Upper lobe of right lung (tissue), 1 donor: ENCODE measurements at regions not wholly inside any gene's neighbourhood (a gene's known extent, or its start where the extent isn't known, plus 50 kb on each side); places are given as distances from the start of the nearest gene placed in this dataset.
"Not testable (repeated sequence)": the region's sequence is repeated elsewhere in the genome, so short reads cannot be mapped to it uniquely, and the experiment has no call there.

Source experiments
- ATAC-seq: fragments of 200-7000 bp; cut with Tn5 transposase; one replicate; pipeline ENCODE4 v1.9.1; 2020; ENCODE audit warnings: mild to moderate bottlenecking, moderate library complexity
- DNase-seq: peaks from one replicate; pipeline ENCODE4 v3.0.0-alpha.2; 2020
- H3K27ac ChIP-seq: fragments of 200-600 bp; one replicate; pipeline ENCODE4 v1.8.0; 2022
- H3K27me3 ChIP-seq: fragments of 200-600 bp; one replicate; pipeline ENCODE4 v1.8.0; 2022; ENCODE audit warnings: mild to moderate bottlenecking
- H3K36me3 ChIP-seq: fragments of 200-600 bp; one replicate; pipeline ENCODE4 v1.8.0; 2022
- H3K4me1 ChIP-seq: fragments of 200-600 bp; one replicate; pipeline ENCODE4 v1.8.0; 2022
- H3K4me3 ChIP-seq: fragments of 200-600 bp; one replicate; pipeline ENCODE4 v1.8.0; 2022; ENCODE audit warnings: mild to moderate bottlenecking
- H3K9me3 ChIP-seq: fragments of 200-600 bp; one replicate; pipeline ENCODE4 v1.8.0; 2022
- intact Hi-C: fragments of 100-400 bp; cut with DNase I; formaldehyde crosslinking; loops from one replicate; pipeline ENCODE4 v1.11.0; 2022
- TF ChIP-seq, protein P1 (sequence below): fragments of 200-600 bp; IDR thresholded peaks from one replicate; pipeline ENCODE4 v1.8.0; 2022; ENCODE audit warnings: antibody characterized with exemption
- donor health status: DM: no; HTN: yes; CAD: no; lungs with severe emphysema.

DNA sequence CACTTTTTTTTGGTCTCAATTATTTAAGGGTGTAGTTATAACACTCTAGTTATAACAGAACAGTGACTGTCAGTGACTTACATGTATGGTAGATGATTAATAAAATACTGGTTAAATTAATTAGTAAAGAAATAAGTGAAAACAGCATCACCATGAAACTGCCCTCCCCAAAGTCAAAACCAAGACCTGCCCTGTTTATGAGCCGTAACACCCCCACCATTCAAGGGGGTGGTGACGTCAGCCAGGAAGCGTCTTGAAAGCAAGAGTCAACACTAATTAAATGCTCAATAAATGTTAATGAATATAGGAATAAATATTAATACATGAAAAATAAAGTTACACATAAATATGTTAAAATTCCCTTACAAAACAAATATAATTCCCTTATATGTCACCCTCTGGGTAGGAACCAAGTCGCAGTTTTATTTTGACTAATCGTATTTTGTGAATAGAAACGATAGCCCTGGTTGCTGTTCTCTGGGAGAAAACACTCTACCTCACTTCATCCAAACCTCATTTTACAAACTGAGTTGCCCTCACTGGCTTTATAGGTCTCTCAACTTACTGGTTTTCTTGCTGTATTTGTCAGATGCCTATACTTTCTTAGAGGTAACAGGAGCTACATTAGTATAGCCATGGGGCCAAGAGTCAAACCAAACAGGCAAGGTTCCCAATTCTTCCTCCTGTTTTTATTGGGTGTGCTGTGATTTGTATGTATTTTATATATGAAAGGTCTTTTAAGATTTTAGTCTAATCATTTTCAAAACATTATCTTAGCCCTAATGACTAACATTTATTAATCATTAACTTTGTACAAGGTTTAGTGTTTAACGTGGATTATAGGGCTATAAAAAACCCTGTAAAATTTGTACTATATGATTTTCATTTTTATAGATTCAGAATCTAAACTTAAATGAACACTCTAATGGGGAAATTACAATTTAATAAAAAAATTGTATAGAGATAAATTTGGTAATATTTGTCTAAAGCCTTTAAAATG lies 227.9 kb upstream of the IRAK1BP1 start:
- H3K27me3 ChIP-seq, result no peaks in the 10 kb centered on the region
- no peaks in the 10 kb centered on the region for H3K9me3 ChIP-seq
- DNase-seq, result no peak
- TF ChIP-seq, protein P1, sequence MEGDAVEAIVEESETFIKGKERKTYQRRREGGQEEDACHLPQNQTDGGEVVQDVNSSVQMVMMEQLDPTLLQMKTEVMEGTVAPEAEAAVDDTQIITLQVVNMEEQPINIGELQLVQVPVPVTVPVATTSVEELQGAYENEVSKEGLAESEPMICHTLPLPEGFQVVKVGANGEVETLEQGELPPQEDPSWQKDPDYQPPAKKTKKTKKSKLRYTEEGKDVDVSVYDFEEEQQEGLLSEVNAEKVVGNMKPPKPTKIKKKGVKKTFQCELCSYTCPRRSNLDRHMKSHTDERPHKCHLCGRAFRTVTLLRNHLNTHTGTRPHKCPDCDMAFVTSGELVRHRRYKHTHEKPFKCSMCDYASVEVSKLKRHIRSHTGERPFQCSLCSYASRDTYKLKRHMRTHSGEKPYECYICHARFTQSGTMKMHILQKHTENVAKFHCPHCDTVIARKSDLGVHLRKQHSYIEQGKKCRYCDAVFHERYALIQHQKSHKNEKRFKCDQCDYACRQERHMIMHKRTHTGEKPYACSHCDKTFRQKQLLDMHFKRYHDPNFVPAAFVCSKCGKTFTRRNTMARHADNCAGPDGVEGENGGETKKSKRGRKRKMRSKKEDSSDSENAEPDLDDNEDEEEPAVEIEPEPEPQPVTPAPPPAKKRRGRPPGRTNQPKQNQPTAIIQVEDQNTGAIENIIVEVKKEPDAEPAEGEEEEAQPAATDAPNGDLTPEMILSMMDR, result no peak
- no peak overlapping the region for H3K4me3 ChIP-seq
- H3K4me1 ChIP-seq, result no peaks in the 10 kb centered on the region
- H3K27ac ChIP-seq, result no peak overlapping the region
- ATAC-seq, result no peak
- H3K36me3 ChIP-seq, result no peaks in the 10 kb centered on the region
- intact Hi-C loops, result no loop called here

DNA sequence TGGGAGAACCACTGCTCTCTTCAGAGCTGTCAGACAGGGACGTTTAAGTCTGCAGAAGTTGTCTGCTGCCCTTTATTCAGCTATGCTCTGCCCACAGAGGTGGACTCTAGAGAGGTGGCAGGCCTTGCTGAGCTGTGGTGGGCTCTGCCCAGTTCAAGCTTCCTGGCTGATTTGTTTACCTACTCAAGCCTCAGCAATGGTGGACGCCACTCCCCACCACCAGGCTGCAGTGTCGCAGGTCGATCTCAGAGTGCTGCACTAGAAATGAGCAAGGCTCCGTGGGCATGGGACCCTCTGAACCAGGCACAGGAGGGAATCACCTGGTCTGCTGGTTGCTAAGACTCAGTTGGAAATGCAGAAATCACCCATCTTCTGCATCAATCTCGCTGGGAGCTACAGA lies 223.4 kb upstream of the IRAK1BP1 start:
- ATAC-seq, H3K27me3 ChIP-seq, H3K4me1 ChIP-seq, DNase-seq, H3K9me3 ChIP-seq, H3K27ac ChIP-seq, H3K36me3 ChIP-seq, H3K4me3 ChIP-seq, intact Hi-C loops: not testable (repeated sequence)

DNA sequence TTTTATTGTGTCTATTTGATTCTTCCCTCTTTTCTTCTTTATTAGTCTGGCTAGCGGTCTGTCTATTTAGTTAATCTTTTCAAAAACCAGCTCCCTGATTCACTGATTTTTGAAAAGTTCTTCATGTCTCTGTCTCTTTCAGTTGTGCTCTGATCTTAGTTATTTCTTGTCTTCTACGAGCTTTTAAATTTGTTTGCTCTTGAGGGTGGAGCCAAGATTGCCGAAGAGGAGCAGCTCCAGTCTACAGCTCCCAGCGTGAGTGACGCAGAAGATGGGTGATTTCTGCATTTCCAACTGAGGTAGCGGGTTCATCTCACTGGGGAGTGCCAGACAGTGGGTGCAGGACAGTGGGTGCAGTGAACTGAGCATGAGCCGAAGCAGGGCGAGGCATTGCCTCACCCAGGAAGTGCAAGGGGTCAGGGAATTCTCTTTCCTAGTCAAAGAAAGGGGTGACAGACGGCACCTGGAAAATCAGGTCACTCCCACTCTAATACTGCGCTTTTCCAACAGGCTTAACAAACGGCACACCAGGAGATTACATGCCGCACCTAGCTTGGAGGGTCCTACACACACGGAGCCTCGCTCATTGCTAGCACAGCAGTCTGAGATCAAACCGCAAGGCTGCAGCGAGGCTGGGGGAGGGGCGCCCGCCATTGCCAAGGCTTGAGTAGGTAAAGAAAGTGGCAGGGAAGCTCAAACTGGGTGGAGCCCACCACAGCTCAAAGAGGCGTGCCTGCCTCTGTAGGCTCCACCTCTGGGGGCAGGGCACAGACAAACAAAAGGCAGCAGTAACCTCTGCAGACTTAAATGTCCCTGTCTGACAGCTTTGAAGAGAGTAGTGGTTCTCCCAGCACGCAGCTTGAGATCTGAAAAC lies 220.6 kb upstream of the IRAK1BP1 start:
- H3K27ac ChIP-seq, H3K36me3 ChIP-seq, H3K4me3 ChIP-seq, intact Hi-C loops, H3K9me3 ChIP-seq, ATAC-seq, H3K4me1 ChIP-seq, H3K27me3 ChIP-seq, DNase-seq: not testable (repeated sequence)

DNA sequence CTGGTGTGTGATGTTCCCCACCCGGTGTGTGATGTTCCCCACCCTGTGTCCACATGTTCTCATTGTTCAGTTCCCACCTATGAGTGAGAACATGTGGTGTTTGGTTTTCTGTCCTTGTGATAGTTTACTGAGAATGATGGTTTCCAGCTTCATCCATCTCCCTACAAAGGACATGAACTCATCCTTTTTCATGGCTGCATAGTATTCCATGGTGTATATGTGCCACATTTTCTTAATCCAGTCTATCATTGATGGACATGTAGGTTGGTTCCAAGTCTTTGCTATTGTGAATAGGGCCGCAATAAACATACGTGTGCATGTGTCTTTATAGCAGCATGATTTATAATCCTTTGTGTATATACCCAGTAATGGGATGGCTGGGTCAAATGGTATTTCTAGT lies 201.5 kb upstream of the IRAK1BP1 start:
- H3K27me3 ChIP-seq, ATAC-seq, intact Hi-C loops, H3K4me3 ChIP-seq, H3K9me3 ChIP-seq, DNase-seq, H3K36me3 ChIP-seq, H3K27ac ChIP-seq, H3K4me1 ChIP-seq: not testable (repeated sequence)

DNA sequence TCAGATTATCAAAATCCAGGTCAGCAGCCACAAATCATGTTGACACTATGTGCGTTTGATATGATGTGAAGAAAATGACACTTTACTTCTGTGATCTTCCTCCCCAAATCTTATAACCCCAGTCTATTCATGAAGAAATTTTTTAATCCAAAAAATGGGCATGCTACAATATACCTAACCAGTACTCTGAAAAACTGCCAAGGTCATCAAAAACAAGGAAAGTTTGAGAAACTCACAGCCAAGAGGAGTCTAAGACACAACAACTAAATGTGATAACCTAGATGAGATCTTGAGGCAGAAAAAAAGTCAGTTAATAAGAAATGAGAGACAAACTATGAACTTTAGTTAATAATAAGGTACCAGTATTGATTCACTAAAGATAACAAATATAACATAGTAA lies 200.6 kb upstream of the IRAK1BP1 start:
- intact Hi-C loops, result no loop called here

DNA sequence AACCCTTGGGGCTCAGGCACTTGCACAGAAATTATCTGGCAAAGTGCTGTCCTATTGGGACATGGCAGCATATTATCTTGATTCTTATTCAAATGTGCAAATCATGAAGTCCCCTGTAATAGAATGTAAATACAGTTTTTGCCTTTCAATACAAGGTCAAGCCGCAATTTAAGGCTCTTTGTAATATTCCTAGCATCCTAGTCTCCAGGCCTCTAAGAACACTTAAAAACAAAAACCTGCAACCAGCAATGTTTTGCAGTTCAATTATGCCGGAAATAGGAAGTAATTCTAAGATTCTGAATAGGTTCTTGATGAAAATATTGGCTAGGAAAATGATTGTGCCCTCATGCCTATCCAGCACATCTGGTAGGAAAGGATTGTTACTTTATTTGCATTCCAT lies 197.2 kb upstream of the IRAK1BP1 start:
- Histone ChIP-seq H3K9me3 (no peaks in the 10 kb centered on the region), H3K4me3 (no peak overlapping the region), H3K36me3 (no peaks in the 10 kb centered on the region), H3K27ac (no peak overlapping the region), H3K27me3 (no peaks in the 10 kb centered on the region), H3K4me1 (no peaks in the 10 kb centered on the region)
- DNase-seq, result no peak
- TF ChIP-seq, protein P1, result no peak
- intact Hi-C loops, result no loop called here
- no peak for ATAC-seq

More for the DNA sequence above, 200.6 kb upstream of the IRAK1BP1 start:
- Histone ChIP-seq H3K27me3 (no peaks in the 10 kb centered on the region), H3K36me3 (no peaks in the 10 kb centered on the region), H3K4me3 (no peak overlapping the region), H3K9me3 (no peaks in the 10 kb centered on the region), H3K27ac (no peak overlapping the region), H3K4me1 (no peaks in the 10 kb centered on the region)
- no peak for DNase-seq
- TF ChIP-seq, protein P1, result no peak
- no peak for ATAC-seq

DNA sequence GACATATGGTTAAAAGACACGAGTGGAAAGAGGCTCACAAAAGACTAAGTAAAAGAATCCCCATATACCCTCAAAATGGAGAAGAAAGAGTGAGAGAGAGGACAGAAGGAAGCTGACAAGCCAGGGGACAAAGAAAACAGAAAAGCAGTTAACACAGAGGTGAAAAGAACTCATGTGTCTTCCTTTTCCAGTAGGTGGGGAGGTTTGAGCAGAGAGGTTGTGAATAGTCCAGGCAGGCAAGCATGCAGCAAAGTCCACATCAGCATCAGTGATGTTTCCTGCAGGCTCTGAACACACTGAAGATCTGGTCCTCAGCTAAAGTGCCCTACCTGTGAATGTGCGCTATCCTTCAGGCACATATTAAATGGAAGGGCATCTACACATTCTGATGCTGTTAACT lies 196.5 kb upstream of the IRAK1BP1 start:
- TF ChIP-seq, protein P1, result no peak
- Histone ChIP-seq H3K9me3 (no peaks in the 10 kb centered on the region), H3K27ac (no peak overlapping the region), H3K27me3 (no peaks in the 10 kb centered on the region), H3K4me3 (no peak overlapping the region), H3K36me3 (no peaks in the 10 kb centered on the region), H3K4me1 (no peaks in the 10 kb centered on the region)
- no peak for ATAC-seq
- no peak for DNase-seq
- intact Hi-C loops, result no loop called here

DNA sequence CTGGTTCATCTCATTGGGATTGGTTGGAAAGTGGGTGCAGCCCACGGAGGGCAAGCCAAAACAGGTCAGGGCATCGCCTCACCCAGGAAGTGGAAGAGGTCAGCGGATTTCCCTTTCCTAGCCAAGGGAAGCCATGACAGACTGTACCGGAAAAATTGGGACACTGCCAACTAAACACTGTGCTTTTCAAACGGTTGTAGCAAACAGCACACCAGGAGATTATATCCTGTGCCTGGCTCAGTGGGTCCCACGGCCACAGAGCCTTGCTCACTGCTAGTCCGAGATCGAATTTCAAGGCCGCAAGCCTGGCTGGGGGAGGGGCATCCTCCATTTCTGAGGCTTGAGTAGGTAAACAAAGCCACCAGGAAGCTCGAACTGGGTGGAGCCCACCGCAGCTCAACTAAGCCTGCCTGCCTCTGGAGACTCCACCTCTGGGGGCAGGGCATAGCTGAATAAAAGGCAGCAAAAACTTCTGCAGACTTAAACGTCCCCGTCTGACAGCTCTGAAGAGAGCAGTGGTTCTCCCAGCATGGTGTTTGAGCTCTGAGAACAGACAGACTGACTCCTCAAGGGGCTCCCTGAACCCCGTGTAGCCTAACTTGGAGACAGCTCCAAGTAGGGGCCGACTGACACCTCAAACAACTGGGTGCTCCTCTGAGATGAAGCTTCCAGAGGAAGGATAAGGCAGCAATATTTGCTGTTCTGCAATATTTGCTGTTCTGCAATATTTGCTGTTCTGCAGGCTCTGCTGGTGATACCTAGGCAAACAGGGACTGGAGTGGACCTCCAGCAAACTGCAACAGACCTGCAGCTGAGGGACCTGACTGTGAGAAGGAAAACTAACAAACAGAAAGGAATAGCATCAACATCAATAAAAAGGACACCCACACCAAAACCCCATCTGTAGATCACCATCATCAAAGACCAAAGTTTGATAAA lies 191.0 kb upstream of the IRAK1BP1 start:
- H3K9me3 ChIP-seq, H3K36me3 ChIP-seq, intact Hi-C loops, H3K4me3 ChIP-seq, H3K27me3 ChIP-seq, ATAC-seq, H3K4me1 ChIP-seq, H3K27ac ChIP-seq: not testable (repeated sequence)
- DNase-seq, result peak; percentile 49
